ENCODE measurements at regions not wholly inside any gene's neighbourhood (a gene's known extent, or its start where the extent isn't known, plus 50 kb on each side); places are given as distances from the start of the nearest gene placed in this dataset.

DNA sequence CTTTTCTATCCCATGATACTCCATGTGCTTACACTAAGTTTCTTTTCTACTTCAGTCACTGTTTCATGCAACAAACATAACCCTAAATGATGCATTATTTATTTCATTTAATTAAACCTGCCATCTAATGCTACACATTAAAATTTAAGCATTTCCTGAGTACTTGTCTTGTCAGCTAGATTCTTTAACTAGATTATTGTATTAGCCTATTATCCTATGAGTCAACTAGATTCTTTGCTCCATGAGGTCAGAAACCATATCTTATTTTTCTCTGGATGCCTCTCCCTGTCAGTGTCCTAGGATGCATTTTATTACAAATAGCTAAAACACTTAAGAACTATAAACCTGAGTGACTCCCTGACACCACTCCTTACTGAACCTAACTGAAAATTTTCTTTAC is 652.4 kb downstream of the SLC4A3 start:
- H3K4me3 ChIP-seq (ENCODE audit: low read depth, low read length), result no peak overlapping the region
- DNase-seq (ENCODE audit: low read depth), result no peak
- TF ChIP-seq, protein P1, sequence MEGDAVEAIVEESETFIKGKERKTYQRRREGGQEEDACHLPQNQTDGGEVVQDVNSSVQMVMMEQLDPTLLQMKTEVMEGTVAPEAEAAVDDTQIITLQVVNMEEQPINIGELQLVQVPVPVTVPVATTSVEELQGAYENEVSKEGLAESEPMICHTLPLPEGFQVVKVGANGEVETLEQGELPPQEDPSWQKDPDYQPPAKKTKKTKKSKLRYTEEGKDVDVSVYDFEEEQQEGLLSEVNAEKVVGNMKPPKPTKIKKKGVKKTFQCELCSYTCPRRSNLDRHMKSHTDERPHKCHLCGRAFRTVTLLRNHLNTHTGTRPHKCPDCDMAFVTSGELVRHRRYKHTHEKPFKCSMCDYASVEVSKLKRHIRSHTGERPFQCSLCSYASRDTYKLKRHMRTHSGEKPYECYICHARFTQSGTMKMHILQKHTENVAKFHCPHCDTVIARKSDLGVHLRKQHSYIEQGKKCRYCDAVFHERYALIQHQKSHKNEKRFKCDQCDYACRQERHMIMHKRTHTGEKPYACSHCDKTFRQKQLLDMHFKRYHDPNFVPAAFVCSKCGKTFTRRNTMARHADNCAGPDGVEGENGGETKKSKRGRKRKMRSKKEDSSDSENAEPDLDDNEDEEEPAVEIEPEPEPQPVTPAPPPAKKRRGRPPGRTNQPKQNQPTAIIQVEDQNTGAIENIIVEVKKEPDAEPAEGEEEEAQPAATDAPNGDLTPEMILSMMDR (IDR thresholded peaks at IDR 0.05; ENCODE audit: low read depth, low read length, missing control alignments), result no peak

DNA sequence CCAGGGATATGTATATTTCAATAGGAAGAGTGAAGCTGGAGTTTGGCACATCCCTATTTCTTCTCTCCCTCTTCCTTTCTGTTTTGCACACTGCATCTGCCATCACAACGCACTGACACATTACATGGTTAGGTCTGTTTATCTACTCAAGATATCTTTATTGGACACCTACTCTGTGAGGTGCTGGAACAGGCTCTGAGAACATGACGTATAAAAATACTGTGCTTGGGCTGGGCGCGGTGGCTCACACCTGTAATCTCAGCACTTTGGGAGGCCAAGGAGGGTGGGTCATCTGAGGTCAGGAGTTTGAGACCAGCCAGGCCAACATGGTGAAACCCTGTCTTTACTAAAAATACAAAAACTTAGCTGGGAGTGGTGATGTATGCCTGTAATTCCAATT is 653.3 kb downstream of the SLC4A3 start:
- DNase-seq (ENCODE audit: low read depth), result no peak
- TF ChIP-seq, protein P1 (IDR thresholded peaks at IDR 0.05; ENCODE audit: low read depth, low read length, missing control alignments), result no peak
- H3K4me3 ChIP-seq (ENCODE audit: low read depth, low read length), result no peak overlapping the region

DNA sequence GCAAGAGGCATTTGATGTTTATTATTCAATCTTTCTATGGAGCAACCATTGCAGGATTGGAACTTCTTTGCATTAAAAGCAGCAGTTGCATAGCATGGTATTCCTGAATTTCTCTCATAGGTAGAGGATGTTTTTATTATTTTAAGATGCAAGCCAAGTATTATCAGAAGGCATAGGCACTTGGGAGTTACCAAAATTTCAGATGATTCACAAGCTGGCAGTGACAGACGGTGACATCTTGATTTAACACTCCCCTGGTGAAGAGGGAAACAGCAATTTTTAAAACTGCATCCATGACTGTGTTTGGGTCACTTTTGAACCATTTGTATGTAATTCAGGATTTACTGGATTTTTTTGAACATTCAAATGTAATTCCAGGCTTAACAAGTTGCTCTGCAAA is 654.3 kb downstream of the SLC4A3 start:
- no peak overlapping the region for H3K4me3 ChIP-seq (ENCODE audit: low read depth, low read length)
- TF ChIP-seq, protein P1 (IDR thresholded peaks at IDR 0.05; ENCODE audit: low read depth, low read length, missing control alignments), result no peak
- DNase-seq (ENCODE audit: low read depth), result no peak

DNA sequence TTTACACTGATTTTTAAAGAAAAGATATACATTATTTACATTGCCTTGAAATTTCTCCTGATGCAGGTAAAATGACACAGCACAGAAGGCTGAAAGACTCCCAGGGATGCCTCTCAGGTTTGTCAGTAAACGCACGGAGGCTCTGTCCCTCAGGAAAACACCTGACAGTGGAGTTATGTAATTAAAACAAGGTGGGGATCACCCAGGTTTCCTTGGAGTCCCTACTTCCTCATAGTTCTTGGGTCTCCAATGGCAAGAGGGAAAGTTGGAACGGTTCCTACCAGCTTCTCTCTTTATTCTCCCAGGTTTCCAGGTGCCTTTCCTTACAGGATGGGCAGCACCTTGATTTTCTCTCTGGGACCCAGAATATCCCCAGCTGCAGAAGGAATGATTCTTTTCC is 654.8 kb downstream of the SLC4A3 start:
- no peak overlapping the region for H3K4me3 ChIP-seq (ENCODE audit: low read depth, low read length)
- TF ChIP-seq, protein P1 (IDR thresholded peaks at IDR 0.05; ENCODE audit: low read depth, low read length, missing control alignments), result no peak
- DNase-seq (ENCODE audit: low read depth), result no peak

DNA sequence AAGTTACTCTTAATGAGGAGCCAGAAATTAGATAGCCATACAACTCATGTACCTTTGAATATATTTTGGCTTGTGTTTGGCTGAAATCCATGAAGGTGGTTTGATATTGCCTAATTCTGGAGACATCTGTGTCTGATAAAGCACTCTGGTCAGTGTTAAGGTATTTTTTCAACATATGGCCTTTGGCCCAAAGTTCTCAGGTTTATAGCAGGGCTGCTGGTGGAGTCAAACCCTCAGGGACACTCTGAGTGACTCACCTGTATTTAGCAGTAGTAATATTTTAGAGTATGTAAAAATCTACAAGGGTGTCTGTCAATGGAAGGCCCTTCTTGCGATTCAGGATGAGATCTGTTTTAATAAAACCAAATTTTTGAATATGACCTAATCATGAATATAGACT is 666.5 kb downstream of the SLC4A3 start:
- TF ChIP-seq, protein P1 (IDR thresholded peaks at IDR 0.05; ENCODE audit: low read depth, low read length, missing control alignments), result no peak
- no peak for DNase-seq (ENCODE audit: low read depth)

DNA sequence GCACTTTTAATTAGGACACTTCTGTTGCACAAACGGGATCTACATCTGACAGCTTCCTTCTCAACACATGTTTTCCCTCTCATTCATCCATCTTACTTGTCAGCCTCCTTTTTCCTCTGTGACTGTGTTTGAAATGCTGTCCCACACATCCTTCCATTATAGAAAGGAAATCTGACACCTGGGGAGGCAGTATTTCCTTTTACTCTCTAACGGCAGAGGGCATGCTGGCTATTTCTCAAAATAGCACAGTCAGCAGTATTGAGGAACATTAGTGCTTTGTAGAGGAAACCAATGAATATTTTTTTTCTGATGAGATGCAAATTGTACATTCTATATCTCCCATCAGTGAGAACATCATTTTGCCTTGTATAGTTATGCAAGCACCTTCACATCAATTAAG is 668.7 kb downstream of the SLC4A3 start:
- TF ChIP-seq, protein P1 (IDR thresholded peaks at IDR 0.05; ENCODE audit: low read depth, low read length, missing control alignments), result no peak
- H3K4me3 ChIP-seq (ENCODE audit: low read depth, low read length), result no peak overlapping the region
- no peak for DNase-seq (ENCODE audit: low read depth)

More for the DNA sequence above, 666.5 kb downstream of the SLC4A3 start:
- H3K4me3 ChIP-seq (ENCODE audit: low read depth, low read length), result no peak overlapping the region

DNA sequence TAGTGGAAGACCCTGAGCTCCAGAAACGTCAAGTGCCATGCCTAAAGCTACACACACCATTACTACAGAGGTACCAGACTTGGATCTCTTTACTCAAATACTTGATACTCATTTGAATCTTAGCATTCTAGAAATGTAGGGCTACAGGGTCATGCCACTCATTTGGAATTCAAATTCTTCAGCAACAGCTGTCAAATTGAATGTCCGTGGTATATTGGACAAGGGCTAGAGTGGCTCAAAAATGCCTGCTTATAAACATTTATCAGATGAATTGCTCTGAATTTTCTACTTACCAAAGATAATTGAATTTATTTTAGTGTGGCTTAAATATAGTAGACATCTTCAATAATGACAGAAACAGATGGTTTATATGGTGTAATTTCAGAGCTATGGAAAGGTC is 669.7 kb downstream of the SLC4A3 start:
- no peak for DNase-seq (ENCODE audit: low read depth)
- no peak overlapping the region for H3K4me3 ChIP-seq (ENCODE audit: low read depth, low read length)
- TF ChIP-seq, protein P1 (IDR thresholded peaks at IDR 0.05; ENCODE audit: low read depth, low read length, missing control alignments), result no peak
